Astrocyte (in vitro differentiated cells and primary cell): ENCODE measurements at regions not wholly inside any gene's neighbourhood (a gene's known extent, or its start where the extent isn't known, plus 50 kb on each side); places are given as distances from the start of the nearest gene placed in this dataset.

Source experiments
- DNase-seq: peaks from one replicate; pipeline ENCODE4 v3.0.0-alpha.2; 2010; ENCODE audit warnings: low read depth
- FAIRE-seq: peaks from 2 replicates; lab custom pipeline; 2011; peaks lifted over from hg19 to GRCh38; lab: Jason Lieb, UNC
- H2AFZ ChIP-seq: 2 replicates; pipeline ENCODE4 v1.6.0; 2012; ENCODE audit warnings: low read depth, low read length, inconsistent platforms
- H3K27ac ChIP-seq: 2 replicates; pipeline ENCODE4 v1.5.1; 2011; ENCODE audit warnings: low read depth, low read length, inconsistent platforms
- H3K27me3 ChIP-seq: 2 replicates; pipeline ENCODE4 v1.6.0; 2011; ENCODE audit warnings: low read length, inconsistent platforms; ENCODE audit not compliant: insufficient read depth
- H3K36me3 ChIP-seq: 2 replicates; pipeline ENCODE4 v1.5.1; 2011; ENCODE audit warnings: low read length, inconsistent platforms; ENCODE audit not compliant: insufficient read depth
- H3K4me1 ChIP-seq: 2 replicates; pipeline ENCODE4 v1.5.1; 2011; ENCODE audit warnings: low read length, inconsistent platforms; ENCODE audit not compliant: insufficient read depth
- H3K4me2 ChIP-seq: 2 replicates; pipeline ENCODE4 v1.6.0; 2012; ENCODE audit warnings: low read length, inconsistent platforms
- H3K4me3 ChIP-seq: 2 replicates; pipeline ENCODE4 v1.5.1; 2011; ENCODE audit warnings: low read depth, mild to moderate bottlenecking, low read length, inconsistent platforms; ENCODE audit not compliant: insufficient read depth
- H3K79me2 ChIP-seq: 2 replicates; pipeline ENCODE4 v1.6.0; 2012; ENCODE audit warnings: mild to moderate bottlenecking, low read length, inconsistent platforms; ENCODE audit not compliant: insufficient read depth
- H3K9ac ChIP-seq: 2 replicates; pipeline ENCODE4 v1.6.0; 2012; ENCODE audit warnings: mild to moderate bottlenecking, low read length, inconsistent platforms
- H3K9me3 ChIP-seq: 2 replicates; pipeline ENCODE4 v1.5.1; 2012; ENCODE audit warnings: low read depth, mild to moderate bottlenecking, low read length, inconsistent platforms; ENCODE audit not compliant: insufficient read depth
- H4K20me1 ChIP-seq: 2 replicates; pipeline ENCODE4 v1.6.0; 2012; ENCODE audit warnings: low read length, inconsistent platforms; ENCODE audit not compliant: insufficient read depth
- H3K27ac Mint-ChIP-seq: one replicate; pipeline ENCODE4 v1.8.0; 2021; ENCODE audit warnings: mild to moderate bottlenecking, mixed read lengths; ENCODE audit not compliant: unreplicated experiment
- H3K27me3 Mint-ChIP-seq: one replicate; pipeline ENCODE4 v1.8.0; 2021; ENCODE audit warnings: low read depth, mixed read lengths; ENCODE audit not compliant: unreplicated experiment
- H3K36me3 Mint-ChIP-seq: one replicate; pipeline ENCODE4 v1.8.0; 2021; ENCODE audit warnings: low read depth, mixed read lengths; ENCODE audit not compliant: unreplicated experiment
- H3K4me1 Mint-ChIP-seq: one replicate; pipeline ENCODE4 v1.8.0; 2021; ENCODE audit warnings: low read depth, mixed read lengths; ENCODE audit not compliant: unreplicated experiment
- H3K4me3 Mint-ChIP-seq: one replicate; pipeline ENCODE4 v1.8.0; 2021; ENCODE audit warnings: mild to moderate bottlenecking, moderate library complexity, mixed read lengths; ENCODE audit not compliant: unreplicated experiment
- H3K9me3 Mint-ChIP-seq: one replicate; pipeline ENCODE4 v1.8.0; 2021; ENCODE audit warnings: mild to moderate bottlenecking, mixed read lengths; ENCODE audit not compliant: unreplicated experiment
- EZH2 ChIP-seq: IDR thresholded peaks from 2 replicates; pipeline ENCODE4 v1.6.1; 2012; ENCODE audit warnings: mild to moderate bottlenecking, low read length, inconsistent platforms; ENCODE audit not compliant: insufficient read depth
- TF ChIP-seq, protein P1 (sequence below): IDR thresholded peaks from 2 replicates; pipeline ENCODE4 v1.5.1; 2011; ENCODE audit warnings: low read depth, mild to moderate bottlenecking, inconsistent platforms, low read length, moderate library complexity; ENCODE audit not compliant: insufficient read depth

DNA sequence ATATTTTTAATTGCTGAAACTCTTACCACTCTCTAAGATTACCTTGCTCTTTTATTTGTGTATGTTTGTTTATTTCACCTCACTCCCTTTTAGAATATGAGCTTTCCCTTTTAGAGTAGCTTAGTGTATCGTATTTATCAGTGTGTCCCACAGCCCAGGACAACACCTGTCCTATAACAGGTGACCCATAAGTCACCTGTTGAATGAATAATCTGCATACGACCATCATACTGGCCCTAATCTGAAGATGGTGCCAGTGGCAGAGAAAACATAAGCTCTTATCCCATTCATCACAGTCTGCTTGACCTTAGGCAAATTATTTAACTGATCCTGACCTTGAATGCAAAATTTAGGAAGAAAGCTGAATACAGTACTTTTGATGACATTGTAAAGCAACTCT lies 254.6 kb upstream of the NR2F2 start:
- no peak overlapping the region for H3K9ac ChIP-seq
- no peaks in the 10 kb centered on the region for H4K20me1 ChIP-seq
- no peaks in the 10 kb centered on the region for H3K27me3 Mint-ChIP-seq
- H3K36me3 ChIP-seq, result no peaks in the 10 kb centered on the region
- DNase-seq, result no peak
- H3K4me3 ChIP-seq, result no peak overlapping the region
- H3K9me3 ChIP-seq, result no peaks in the 10 kb centered on the region
- no peaks in the 10 kb centered on the region for H3K79me2 ChIP-seq
- H3K27ac Mint-ChIP-seq, result no peak overlapping the region
- no peaks in the 10 kb centered on the region for H3K9me3 Mint-ChIP-seq
- H3K27ac ChIP-seq, result no peak overlapping the region
- no peak overlapping the region for H3K4me3 Mint-ChIP-seq
- TF ChIP-seq, protein P1, sequence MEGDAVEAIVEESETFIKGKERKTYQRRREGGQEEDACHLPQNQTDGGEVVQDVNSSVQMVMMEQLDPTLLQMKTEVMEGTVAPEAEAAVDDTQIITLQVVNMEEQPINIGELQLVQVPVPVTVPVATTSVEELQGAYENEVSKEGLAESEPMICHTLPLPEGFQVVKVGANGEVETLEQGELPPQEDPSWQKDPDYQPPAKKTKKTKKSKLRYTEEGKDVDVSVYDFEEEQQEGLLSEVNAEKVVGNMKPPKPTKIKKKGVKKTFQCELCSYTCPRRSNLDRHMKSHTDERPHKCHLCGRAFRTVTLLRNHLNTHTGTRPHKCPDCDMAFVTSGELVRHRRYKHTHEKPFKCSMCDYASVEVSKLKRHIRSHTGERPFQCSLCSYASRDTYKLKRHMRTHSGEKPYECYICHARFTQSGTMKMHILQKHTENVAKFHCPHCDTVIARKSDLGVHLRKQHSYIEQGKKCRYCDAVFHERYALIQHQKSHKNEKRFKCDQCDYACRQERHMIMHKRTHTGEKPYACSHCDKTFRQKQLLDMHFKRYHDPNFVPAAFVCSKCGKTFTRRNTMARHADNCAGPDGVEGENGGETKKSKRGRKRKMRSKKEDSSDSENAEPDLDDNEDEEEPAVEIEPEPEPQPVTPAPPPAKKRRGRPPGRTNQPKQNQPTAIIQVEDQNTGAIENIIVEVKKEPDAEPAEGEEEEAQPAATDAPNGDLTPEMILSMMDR, result no peak
- TF ChIP-seq EZH2, result no peak
- H3K36me3 Mint-ChIP-seq, result no peaks in the 10 kb centered on the region
- H3K4me1 Mint-ChIP-seq, result no peaks in the 10 kb centered on the region
- H3K27me3 ChIP-seq, result no peaks in the 10 kb centered on the region
- FAIRE-seq, result no peak
- H3K4me2 ChIP-seq, result no peak overlapping the region
- no peaks in the 10 kb centered on the region for H3K4me1 ChIP-seq
- no peak overlapping the region for H2AFZ ChIP-seq

DNA sequence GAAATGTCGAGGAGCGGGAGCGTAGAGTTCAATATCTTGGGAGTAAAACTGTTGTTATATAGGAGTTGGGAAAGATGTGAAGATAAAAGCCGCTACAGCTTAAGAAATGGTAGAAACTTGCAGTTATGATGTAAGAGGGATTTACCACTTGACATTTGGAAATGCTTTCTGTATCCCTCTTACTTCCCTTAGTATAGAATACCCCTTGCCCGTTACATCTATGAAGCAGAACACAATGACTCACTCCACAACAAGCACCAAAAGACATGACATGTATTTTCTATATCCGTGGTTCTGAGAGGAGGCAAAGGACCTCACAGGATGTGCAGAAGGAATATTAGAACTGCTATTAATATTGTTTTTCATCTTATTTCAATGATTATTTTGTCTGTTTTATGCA lies 254.2 kb upstream of the NR2F2 start:
- Histone ChIP-seq H3K79me2 (no peaks in the 10 kb centered on the region), H3K27me3 (no peaks in the 10 kb centered on the region), H2AFZ (no peak overlapping the region), H3K9me3 (no peaks in the 10 kb centered on the region), H3K4me1 (no peaks in the 10 kb centered on the region), H3K4me3 (no peak overlapping the region), H3K4me2 (no peak overlapping the region), H4K20me1 (no peaks in the 10 kb centered on the region), H3K36me3 (no peaks in the 10 kb centered on the region), H3K27ac (no peak overlapping the region), H3K9ac (no peak overlapping the region)
- DNase-seq (no peak), FAIRE-seq (no peak)
- no peaks in the 10 kb centered on the region for H3K9me3 Mint-ChIP-seq
- TF ChIP-seq, protein P1, result no peak
- no peak for TF ChIP-seq EZH2
- no peak overlapping the region for H3K27ac Mint-ChIP-seq
- no peak overlapping the region for H3K4me3 Mint-ChIP-seq
- H3K36me3 Mint-ChIP-seq, result no peaks in the 10 kb centered on the region
- no peaks in the 10 kb centered on the region for H3K4me1 Mint-ChIP-seq
- no peaks in the 10 kb centered on the region for H3K27me3 Mint-ChIP-seq

DNA sequence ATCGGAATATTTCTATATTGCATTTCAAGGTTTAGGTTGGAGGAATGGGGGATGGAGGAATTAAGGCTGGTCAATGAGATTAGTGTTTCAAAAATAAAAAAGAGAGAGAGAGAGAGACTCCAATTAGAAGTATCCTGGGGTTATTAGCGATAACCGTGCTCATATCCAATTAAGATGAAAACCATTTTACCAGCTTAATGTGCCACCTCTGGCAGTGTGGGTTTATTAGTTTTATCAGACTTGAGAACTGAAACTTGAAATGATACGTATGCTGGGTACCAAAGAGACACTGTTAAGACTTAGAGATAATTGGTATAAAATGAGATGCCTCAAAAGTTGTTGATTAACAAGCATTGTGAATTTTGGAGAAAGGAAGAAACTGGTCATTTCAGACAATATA lies 251.5 kb upstream of the NR2F2 start:
- Histone ChIP-seq H4K20me1 (no peaks in the 10 kb centered on the region), H3K27ac (no peak overlapping the region), H2AFZ (no peak overlapping the region), H3K27me3 (no peaks in the 10 kb centered on the region), H3K4me1 (no peaks in the 10 kb centered on the region), H3K79me2 (no peaks in the 10 kb centered on the region), H3K9ac (no peak overlapping the region), H3K36me3 (no peaks in the 10 kb centered on the region), H3K9me3 (no peaks in the 10 kb centered on the region), H3K4me2 (no peak overlapping the region), H3K4me3 (no peak overlapping the region)
- no peak for FAIRE-seq
- peaks cover 4% of the 10 kb centered on the region for H3K27me3 Mint-ChIP-seq
- H3K4me3 Mint-ChIP-seq, result no peak overlapping the region
- no peaks in the 10 kb centered on the region for H3K9me3 Mint-ChIP-seq
- TF ChIP-seq EZH2, result no peak
- TF ChIP-seq, protein P1, result no peak
- no peak overlapping the region for H3K27ac Mint-ChIP-seq
- no peaks in the 10 kb centered on the region for H3K36me3 Mint-ChIP-seq
- H3K4me1 Mint-ChIP-seq, result no peaks in the 10 kb centered on the region
- no peak for DNase-seq
